Spinal cord (tissue), 9 donors: ENCODE measurements at regions not wholly inside any gene's neighbourhood (a gene's known extent, or its start where the extent isn't known, plus 50 kb on each side); places are given as distances from the start of the nearest gene placed in this dataset.

ENCODE experiments used
- DNase-seq, 6 donors: peaks; one replicate each; pipeline versions ENCODE4 v3.0.0 to v3.0.0-alpha.2; 2013 to 2015; ENCODE audit warnings: low spot score in 6 of 6, low read depth in 4 of 6
- H3K27ac ChIP-seq: one replicate; pipeline ENCODE4 v1.5.1; 2013; ENCODE audit warnings: low read depth, low read length, control low read depth
- H3K27me3 ChIP-seq: one replicate; pipeline ENCODE4 v1.6.1; 2013; ENCODE audit warnings: low read length; ENCODE audit not compliant: control insufficient read depth, insufficient read depth
- H3K36me3 ChIP-seq: one replicate; pipeline ENCODE4 v1.6.1; 2013; ENCODE audit warnings: low read length; ENCODE audit not compliant: control insufficient read depth, insufficient read depth
- H3K4me1 ChIP-seq: one replicate; pipeline ENCODE4 v1.6.1; 2013; ENCODE audit warnings: low read length; ENCODE audit not compliant: control insufficient read depth, insufficient read depth
- H3K4me3 ChIP-seq: one replicate; pipeline ENCODE4 v1.5.1; 2013; ENCODE audit warnings: low read depth, low read length, control low read depth
- H3K9me3 ChIP-seq: one replicate; pipeline ENCODE4 v1.6.1; 2013; ENCODE audit warnings: low read length; ENCODE audit not compliant: control insufficient read depth, insufficient read depth
- WGBS: methylation state at CpG from one replicate; pipeline ENCODE4 v1.1.5; 2013; ENCODE audit warnings: missing lambda C conversion rate; ENCODE audit not compliant: insufficient coverage; 5-methylcytosine and 5-hydroxymethylcytosine counted together
- donor health status: healthy.

DNA sequence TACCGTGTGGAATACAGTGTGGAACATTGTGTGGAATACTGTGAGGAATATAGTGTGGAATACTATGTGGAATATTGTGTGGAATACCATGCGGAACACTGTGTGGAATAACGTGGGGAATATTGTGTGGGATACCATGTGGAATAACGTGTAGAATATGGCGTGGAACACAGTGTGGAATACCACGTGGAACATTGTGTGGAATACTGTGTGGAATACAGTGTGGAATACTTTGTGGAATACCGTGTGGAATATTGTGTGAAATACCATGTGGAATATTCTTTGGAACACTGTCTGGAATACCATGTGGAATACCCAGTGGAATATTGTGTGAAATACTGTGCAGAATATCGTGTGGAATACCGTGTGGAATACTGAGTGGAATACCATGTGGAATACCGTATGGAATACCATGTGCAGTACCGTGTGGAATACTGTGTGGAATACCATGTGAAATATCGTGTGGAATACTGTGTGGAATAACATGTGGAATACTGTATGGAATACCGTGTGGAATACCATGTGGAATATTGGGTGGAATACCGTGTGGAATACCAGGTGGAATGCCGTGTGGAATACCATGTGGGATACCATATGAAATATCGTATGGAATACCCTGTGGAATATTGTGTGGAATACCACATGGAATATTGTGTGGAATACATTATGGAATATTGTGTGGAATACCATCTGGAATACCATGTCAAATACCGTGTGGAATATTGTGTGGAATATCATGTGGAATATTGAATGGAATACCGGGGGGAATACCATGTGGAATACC lies 133.1 kb upstream of the CHST15 start:
- no peak overlapping the region for H3K4me3 ChIP-seq
- no peak for DNase-seq
- no peak overlapping the region for H3K27ac ChIP-seq
- WGBS, result 91% methylated on average over 18 of the region's 18 CpGs
- no peaks in the 10 kb centered on the region for H3K9me3 ChIP-seq
- H3K4me1 ChIP-seq, result peaks cover 42% of the 10 kb centered on the region
- H3K36me3 ChIP-seq, result no peaks in the 10 kb centered on the region
- H3K27me3 ChIP-seq, result no peaks in the 10 kb centered on the region

- Histone ChIP-seq H3K27ac (no peak overlapping the region), H3K4me1 (peaks cover 50% of the 10 kb centered on the region), H3K9me3 (no peaks in the 10 kb centered on the region), H3K4me3 (no peak overlapping the region), H3K27me3 (no peaks in the 10 kb centered on the region), H3K36me3 (no peaks in the 10 kb centered on the region)
- 98% methylated on average over 11 of the region's 15 CpGs for WGBS
- DNase-seq, result no peak
Measured at GRCh38 chr10:124225467-124226270, 132.3 kb upstream of the CHST15 start.

GRCh38 chr10:124225029-124225466 lies 131.7 kb upstream of the CHST15 start:
- Histone ChIP-seq H3K4me1 (peaks cover 54% of the 10 kb centered on the region), H3K36me3 (no peaks in the 10 kb centered on the region), H3K4me3 (no peak overlapping the region), H3K9me3 (no peaks in the 10 kb centered on the region), H3K27me3 (no peaks in the 10 kb centered on the region), H3K27ac (no peak overlapping the region)
- DNase-seq, result peak in 1 of 6 donors; percentile 46
- WGBS, result 43% methylated on average over 4 of the region's 6 CpGs

- Histone ChIP-seq H3K9me3 (no peaks in the 10 kb centered on the region), H3K27me3 (no peaks in the 10 kb centered on the region), H3K36me3 (no peaks in the 10 kb centered on the region), H3K27ac (no peak overlapping the region), H3K4me1 (peaks cover 57% of the 10 kb centered on the region), H3K4me3 (no peak overlapping the region)
- WGBS, result 60% methylated on average over 14 of the region's 18 CpGs
- peak in 2 of 6 donors; percentile 27 to 61 for DNase-seq
Measured at GRCh38 chr10:124224331-124225028, 131.1 kb upstream of the CHST15 start.

DNA sequence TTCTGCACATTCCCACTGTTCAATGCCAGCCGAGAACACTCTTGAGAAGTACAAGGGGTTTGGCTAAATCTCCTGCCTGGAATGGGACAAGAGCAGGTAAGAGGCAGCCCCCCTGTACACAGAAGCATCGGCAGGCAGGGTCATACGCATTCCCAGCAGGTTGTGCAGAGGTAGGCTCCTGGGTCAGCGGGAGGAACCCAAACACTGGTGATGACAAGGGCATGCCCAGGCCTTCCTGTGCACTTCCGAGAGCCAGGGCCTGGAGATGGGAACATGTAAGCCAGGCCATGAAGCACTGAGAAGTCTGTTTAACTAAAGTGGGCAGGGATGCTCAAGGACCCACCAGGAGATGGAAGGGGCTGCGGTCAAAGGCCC lies 130.3 kb upstream of the CHST15 start:
- Histone ChIP-seq H3K27ac (no peak overlapping the region), H3K36me3 (no peaks in the 10 kb centered on the region), H3K4me1 (peaks cover 57% of the 10 kb centered on the region), H3K4me3 (no peak overlapping the region), H3K9me3 (no peaks in the 10 kb centered on the region), H3K27me3 (no peaks in the 10 kb centered on the region)
- WGBS, result 94% methylated on average over 5 of the region's 6 CpGs
- DNase-seq, result no peak

GRCh38 chr10:124222988-124223710 lies 129.8 kb upstream of the CHST15 start:
- Histone ChIP-seq H3K36me3 (no peaks in the 10 kb centered on the region), H3K27ac (no peak overlapping the region), H3K27me3 (no peaks in the 10 kb centered on the region), H3K9me3 (no peaks in the 10 kb centered on the region), H3K4me3 (no peak overlapping the region), H3K4me1 (peaks cover 61% of the 10 kb centered on the region)
- 46% methylated on average over 8 of the region's 10 CpGs for WGBS
- DNase-seq, result peak in 2 of 6 donors; percentile 75 to 79

- H3K4me1 ChIP-seq, result peaks cover 61% of the 10 kb centered on the region
- no peaks in the 10 kb centered on the region for H3K27me3 ChIP-seq
- no peak overlapping the region for H3K4me3 ChIP-seq
- no peaks in the 10 kb centered on the region for H3K36me3 ChIP-seq
- DNase-seq, result peak in 3 of 6 donors; percentile 7 to 57 (median 53)
- H3K27ac ChIP-seq, result peak overlapping the region; percentile 8
- 38% methylated on average over 13 of the region's 15 CpGs for WGBS
- H3K9me3 ChIP-seq, result no peaks in the 10 kb centered on the region
Measured at GRCh38 chr10:124222318-124222987, 129.1 kb upstream of the CHST15 start.

DNA sequence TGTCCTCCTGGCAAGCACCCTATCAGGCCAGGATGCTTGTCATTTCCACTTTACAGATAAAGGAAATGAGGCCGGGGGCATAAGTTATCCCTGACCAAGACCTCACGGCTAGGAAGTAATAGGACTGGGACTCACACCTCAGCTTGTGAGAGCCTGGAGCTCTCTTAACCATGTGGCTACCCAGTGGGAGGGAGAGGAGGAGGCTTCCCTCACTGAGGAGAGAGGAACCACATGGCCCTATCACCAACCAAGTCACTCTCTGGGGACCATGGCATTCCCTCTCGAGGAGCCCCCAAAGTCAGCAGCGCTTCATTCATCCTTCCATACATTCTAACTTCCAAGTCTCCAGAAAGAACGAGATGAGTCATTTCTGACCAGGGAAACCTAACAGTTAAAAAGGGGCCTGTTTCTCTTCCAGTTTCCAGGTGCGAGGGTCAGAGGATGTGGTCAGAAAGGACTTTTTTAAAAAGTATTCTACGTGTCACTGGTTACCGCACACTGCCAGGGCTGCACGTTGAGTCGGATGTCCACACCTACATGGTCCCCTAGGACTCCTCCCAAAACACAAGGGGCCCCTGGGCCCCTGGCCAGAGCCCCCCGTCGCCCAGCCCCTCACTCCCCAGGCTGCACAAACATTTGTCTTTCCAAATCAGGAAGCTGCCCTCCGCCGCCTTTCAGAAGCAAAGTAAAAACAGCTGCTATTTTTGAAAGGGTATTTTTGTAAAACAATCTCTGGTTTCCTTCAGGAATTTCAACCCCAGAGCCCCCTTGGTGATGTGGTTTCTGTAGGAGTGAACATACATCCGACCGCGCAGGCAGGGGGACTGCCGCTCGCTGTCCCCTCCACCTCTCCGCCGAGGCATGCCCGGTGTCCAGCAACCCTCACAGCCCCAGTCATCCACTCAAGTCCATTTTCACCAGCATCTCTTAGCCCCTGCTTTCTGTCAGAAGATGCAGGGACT lies 128.2 kb upstream of the CHST15 start:
- Histone ChIP-seq H3K27me3 (no peaks in the 10 kb centered on the region), H3K4me1 (peaks cover 66% of the 10 kb centered on the region), H3K4me3 (no peak overlapping the region), H3K36me3 (no peaks in the 10 kb centered on the region), H3K9me3 (no peaks in the 10 kb centered on the region), H3K27ac (peak overlapping the region; percentile 8)
- no peak for DNase-seq
- WGBS, result 67% methylated on average over 1 of the region's 22 CpGs
